GM21381 (cell line): ENCODE measurements at regions not wholly inside any gene's neighbourhood (a gene's known extent, or its start where the extent isn't known, plus 50 kb on each side); places are given as distances from the start of the nearest gene placed in this dataset.

ENCODE experiments used
- ATAC-seq: cut with Tn5 transposase; IDR thresholded peaks from one replicate; pipeline ENCODE4 v1.9.1; 2021; ENCODE audit warnings: mild to moderate bottlenecking, moderate library complexity; ENCODE audit not compliant: unreplicated experiment

GRCh38 chr1:79362470-79362869 lies 355.9 kb upstream of the ADGRL4 start:
- ATAC-seq, result no peak

- no peak for ATAC-seq
Measured at GRCh38 chr1:79355090-79355489, 348.6 kb upstream of the ADGRL4 start.

GRCh38 chr1:79353224-79353623 lies 346.7 kb upstream of the ADGRL4 start:
- no peak for ATAC-seq

- ATAC-seq, result no peak
Measured at GRCh38 chr1:79326875-79327274, 320.3 kb upstream of the ADGRL4 start.

GRCh38 chr1:79325705-79326104 lies 319.2 kb upstream of the ADGRL4 start:
- ATAC-seq, result no peak

DNA sequence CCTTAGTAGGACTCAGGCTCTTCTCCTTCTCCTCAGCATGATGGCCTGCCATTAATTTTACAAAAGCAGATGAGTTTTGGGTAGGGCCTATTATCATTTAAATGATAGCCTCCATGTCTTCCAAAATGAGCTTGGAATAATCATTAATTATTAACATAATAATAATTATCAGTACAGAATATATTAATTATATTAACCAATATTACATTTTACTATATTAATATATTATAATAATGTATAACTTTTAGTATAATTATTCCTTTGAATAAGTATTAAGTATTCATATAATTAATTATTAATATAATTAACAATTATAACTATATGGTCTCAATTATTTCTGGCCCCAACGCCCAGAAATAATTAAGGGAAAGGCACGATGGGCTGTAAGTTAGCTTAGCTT lies 318.6 kb upstream of the ADGRL4 start:
- ATAC-seq, result no peak

DNA sequence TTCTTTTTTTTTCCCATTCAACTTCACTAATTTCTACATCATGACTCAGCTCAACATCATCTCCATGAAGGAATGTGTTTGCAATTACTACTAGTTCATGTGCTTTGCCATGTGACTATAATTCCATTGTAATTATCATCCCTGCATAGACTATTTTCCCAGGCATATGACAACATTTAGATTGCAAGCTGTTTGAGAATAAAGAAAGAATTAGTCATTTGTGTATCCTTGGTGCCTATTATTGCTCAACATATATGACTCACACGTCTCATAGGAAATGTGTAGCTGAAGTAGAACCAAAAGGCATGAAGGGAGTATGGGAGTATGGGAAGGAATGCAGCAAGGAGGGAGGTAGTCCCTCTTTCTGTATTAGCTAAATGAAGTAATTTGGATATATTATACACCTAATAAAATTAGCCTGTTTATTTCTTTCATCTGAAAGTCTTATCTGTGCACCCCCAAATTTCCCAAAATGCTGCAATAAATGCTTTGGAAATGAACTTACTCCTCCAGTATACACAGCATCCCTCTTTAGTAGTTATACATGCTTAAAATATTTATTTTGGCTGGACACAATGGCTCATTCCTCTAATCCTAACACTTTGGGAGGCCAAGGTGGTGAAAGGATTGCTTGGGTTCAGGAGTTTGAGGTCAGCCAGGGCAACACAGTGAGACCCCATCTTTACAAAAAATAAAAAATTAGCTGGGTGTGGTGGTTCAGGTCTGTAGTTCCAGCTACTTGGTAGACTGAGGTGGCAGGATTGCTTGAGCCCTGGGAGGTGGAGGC lies 316.9 kb upstream of the ADGRL4 start:
- ATAC-seq, result no peak

- no peak for ATAC-seq
Measured at GRCh38 chr1:79322511-79323027, 316.0 kb upstream of the ADGRL4 start.

DNA sequence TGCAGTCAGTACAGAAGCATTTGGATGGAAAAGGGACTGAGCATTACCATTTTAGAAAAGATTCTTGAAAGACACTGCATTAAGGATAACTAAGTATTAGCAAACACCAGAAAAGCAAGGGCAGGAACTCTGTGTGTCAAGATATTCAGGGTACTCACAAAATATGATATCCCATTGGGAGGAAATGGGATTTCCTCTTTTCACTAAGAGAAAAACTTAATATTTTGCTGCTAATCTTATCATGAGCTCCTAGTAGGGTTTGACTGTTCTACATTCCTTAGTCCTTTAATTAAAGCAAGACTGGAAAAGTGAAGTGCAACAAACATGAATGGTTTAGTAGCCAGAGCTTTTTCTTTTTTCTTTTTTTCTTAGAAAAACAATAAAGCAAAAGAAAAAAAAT lies 305.9 kb upstream of the ADGRL4 start:
- ATAC-seq, result no peak

- no peak for ATAC-seq
Measured at GRCh38 chr1:79310609-79311008, 304.1 kb upstream of the ADGRL4 start.

DNA sequence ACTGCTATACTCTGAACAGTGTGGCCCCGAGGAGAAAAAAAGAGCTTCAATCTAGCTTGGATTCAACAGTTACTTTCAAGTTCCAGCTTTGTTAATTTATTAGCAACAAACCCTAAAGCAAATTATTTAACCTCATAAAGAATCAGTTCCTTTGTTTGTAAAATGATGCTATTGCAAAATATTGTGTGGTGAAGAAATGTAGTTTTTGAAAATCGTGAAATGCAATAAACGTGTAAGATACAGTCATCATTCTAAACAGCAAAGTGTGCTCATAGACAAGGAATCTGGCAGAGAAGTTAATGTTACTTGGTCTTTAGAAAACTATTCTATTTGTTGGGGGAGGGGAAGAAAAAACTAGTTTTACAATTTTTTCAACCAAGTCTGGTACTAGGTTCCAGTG lies 297.6 kb upstream of the ADGRL4 start:
- no peak for ATAC-seq

DNA sequence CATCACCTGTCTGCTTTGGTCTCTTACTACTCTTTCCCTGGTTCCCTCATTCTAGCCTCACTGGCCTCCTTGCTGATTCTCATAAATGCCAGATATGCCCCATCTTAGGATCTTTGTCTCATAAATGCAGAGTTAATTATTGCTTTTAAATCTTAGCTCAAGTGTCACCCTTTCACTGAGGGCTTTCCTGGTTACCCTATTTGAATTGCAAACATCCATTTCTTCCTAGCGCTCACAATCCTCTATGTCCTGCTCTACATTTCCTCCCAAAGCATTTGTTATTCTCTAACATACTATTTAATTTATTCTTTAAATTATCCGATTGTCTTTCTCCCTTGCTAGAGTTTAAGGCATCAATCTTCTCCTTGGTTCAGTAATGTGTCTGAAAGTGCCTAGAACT lies 296.5 kb upstream of the ADGRL4 start:
- no peak for ATAC-seq

GRCh38 chr1:79302380-79302930 lies 295.9 kb upstream of the ADGRL4 start:
- no peak for ATAC-seq

- ATAC-seq, result no peak
Measured at GRCh38 chr1:79295967-79296366, 289.4 kb upstream of the ADGRL4 start.

DNA sequence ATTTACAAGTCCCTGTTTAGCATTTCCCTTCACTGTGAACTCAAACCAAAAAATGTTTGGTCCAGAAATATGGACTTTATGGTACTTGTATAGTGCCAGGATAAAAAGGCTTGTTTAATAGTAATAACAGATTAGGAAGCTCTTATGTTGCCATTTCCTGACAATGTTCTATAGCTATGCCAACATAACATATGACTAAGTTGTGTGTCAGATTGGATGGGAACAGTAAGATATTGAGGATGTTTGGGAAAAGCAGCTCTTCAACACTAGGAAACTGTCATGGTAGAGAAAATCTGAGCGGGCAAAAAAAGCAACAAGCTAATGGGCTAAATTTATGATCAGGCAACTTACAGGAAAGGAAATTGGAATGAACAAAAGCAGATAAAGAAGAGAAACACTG lies 287.1 kb upstream of the ADGRL4 start:
- no peak for ATAC-seq

DNA sequence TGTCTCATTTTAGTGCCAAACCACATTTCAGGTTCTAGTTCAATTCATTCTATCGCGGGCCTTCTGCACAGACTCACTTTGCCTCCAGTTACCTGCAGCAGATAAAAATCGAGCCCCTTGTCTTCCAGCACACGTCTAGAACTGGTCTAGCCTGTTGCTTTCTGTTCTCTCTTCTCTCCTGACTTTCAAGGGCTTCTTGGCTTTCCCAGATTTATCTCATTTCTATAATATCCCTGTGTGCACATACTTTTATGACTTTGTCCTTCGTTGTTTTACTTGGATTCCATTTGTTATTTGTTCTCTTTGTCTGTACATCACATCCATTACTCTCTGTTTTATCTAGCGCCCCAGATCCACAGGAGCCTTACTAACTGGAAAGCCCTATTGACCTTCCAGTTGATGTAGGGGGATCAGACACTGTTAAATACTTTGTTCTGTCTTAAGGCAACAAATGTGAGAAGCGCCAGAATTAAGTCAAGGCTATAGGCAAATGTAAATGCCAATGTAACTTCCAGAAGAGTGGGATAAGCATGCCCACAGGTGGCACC lies 284.5 kb upstream of the ADGRL4 start:
- no peak for ATAC-seq

DNA sequence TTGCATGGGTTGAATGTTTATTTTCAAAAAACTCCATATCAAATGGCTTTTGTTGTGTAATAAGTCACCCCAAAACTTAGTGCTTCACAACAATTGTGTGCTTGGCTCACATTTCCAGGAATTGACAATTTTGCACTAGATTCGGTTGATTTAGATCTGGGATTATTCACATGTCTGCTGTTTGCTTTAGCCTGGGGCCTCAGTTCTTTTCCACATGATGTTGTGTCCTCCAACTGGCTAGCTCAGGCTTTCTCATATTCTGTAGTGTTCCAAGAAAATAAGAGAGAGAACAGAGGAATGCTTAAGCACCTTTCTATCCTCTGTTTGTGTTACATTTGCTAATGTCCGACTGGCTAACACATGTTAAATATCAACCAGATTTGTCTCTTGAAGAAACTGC lies 281.5 kb upstream of the ADGRL4 start:
- ATAC-seq, result no peak

DNA sequence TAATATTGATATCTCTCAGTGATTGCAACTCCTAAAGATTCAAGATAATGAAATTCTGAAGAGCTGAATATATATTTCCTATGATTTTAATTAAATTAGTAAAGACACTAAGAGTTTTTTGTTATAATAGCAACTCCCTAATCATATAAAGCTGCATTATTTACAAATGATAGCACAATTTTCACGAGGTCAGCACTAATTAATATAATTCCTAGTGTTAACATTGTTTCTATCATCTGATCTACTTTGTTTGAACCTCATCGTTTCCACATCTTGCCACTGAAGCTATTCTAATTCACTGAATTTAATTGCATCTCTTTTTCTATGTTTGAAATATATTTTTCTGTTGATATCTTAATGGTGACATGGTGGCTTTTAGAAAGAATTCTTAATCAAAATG lies 279.1 kb upstream of the ADGRL4 start:
- no peak for ATAC-seq

DNA sequence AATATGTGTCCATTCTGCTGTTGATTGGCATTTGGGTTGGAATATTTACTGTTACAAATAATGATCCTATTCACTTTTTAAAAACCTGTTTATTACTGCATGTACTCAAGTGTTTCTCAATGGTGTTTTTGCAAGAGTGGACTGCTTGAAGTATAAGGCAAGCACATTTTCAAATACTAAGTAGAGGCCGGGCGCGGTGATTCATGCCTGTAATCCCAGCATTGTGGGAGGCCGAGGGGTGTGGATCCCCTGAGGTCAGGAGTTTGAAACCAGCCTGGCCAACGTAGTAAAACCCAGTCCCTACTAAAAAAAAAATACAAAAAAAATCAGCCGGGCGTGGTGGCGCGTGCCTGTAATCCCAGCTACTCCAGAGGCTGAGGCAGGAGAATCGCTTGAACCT lies 276.9 kb upstream of the ADGRL4 start:
- ATAC-seq, result no peak

- ATAC-seq, result no peak
Measured at GRCh38 chr1:79281442-79281841, 274.9 kb upstream of the ADGRL4 start.

- ATAC-seq, result no peak
Measured at GRCh38 chr1:79271759-79272158, 265.2 kb upstream of the ADGRL4 start.
